Testis (tissue), 2 donors: ENCODE measurements at regions not wholly inside any gene's neighbourhood (a gene's known extent, or its start where the extent isn't known, plus 50 kb on each side); places are given as distances from the start of the nearest gene placed in this dataset.

ENCODE experiments used
- DNase-seq: peaks from one replicate; pipeline ENCODE4 v3.0.0-alpha.2; 2019
- H3K27ac ChIP-seq, 2 donors: fragments of 200-600 bp; sonication (generic); one replicate each; pipeline ENCODE4 v1.5.1; 2019
- H3K27me3 ChIP-seq: fragments of 200-600 bp; sonication (generic); one replicate; pipeline ENCODE4 v1.5.1; 2019
- H3K36me3 ChIP-seq: fragments of 200-600 bp; sonication (generic); one replicate; pipeline ENCODE4 v1.5.1; 2017; ENCODE audit warnings: low read depth; ENCODE audit errors: missing control alignments
- H3K4me1 ChIP-seq: fragments of 200-600 bp; sonication (generic); one replicate; pipeline ENCODE4 v1.5.1; 2019
- H3K4me3 ChIP-seq, 2 donors: fragments of 200-600 bp; sonication (generic); one replicate each; pipeline ENCODE4 v1.5.1; 2017 to 2019
- H3K9me3 ChIP-seq: fragments of 200-600 bp; sonication (generic); one replicate; pipeline ENCODE4 v1.5.1; 2017
- POLR2A ChIP-seq: fragments of 450-650 bp; IDR thresholded peaks from one replicate; pipeline ENCODE4 v1.6.1; 2017; ENCODE audit warnings: antibody characterized with exemption, mild to moderate bottlenecking, moderate library complexity
- WGBS, 2 donors: methylation state at CpG; one replicate each; pipeline ENCODE4 v1.1.5; 2018; 5-methylcytosine and 5-hydroxymethylcytosine counted together
- intact Hi-C: fragments of 100-400 bp; cut with DNase I; formaldehyde crosslinking; loops from one replicate; pipeline ENCODE4 v1.15.1; 2023; ENCODE audit warnings: low total_unique reads
- TF ChIP-seq, protein P1 (sequence below), 3 experiments: fragments of 450-650 bp in 2 of 3; fragments of 200-600 bp in 1 of 3; sonication (generic) in 1 of 3; IDR thresholded peaks; one replicate each; pipeline ENCODE4 v1.5.1; 2016 to 2019; ENCODE audit warnings: antibody characterized with exemption in 3 of 3, mild to moderate bottlenecking in 2 of 3, moderate library complexity in 1 of 3

DNA sequence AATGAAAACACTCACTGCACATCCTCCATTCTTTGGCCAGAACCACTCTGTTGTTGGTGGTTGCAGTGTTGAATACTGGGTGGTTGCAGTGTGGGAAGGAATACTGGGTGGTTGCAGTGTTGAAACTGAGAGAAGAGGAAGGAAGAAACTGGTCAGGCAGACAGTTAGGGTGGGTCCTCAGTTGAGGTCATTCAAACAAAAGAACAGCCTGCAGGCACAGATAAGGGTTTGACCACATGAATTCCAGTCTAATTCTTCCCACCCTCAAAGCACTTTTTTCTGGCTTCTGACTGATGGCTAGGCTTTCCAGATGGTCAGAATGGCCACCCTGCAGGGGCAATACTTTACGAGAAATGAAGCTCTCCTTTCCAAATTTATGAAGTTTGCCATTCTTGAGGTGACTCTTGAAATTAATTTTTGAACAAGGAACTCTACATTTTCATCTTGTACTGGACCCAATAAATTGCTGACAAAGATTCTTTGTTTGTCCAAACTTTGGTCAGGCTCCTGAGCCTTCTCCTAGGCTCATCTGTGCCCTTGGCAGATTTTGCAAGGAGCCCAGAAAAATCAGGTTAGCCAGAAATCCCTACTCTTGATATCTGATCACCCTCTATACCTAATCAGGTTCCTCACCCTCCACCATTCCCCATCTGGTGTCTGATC lies 596.6 kb upstream of the CDH5 start:
- H3K27ac ChIP-seq = no peak overlapping the region
- no peak overlapping the region for H3K4me3 ChIP-seq
- intact Hi-C loops = no loop called here
- WGBS, 2 donors = 97 to 100% methylated on average over 1 of the region's 1 CpG
- no peak for TF ChIP-seq POLR2A
- TF ChIP-seq, protein P1, sequence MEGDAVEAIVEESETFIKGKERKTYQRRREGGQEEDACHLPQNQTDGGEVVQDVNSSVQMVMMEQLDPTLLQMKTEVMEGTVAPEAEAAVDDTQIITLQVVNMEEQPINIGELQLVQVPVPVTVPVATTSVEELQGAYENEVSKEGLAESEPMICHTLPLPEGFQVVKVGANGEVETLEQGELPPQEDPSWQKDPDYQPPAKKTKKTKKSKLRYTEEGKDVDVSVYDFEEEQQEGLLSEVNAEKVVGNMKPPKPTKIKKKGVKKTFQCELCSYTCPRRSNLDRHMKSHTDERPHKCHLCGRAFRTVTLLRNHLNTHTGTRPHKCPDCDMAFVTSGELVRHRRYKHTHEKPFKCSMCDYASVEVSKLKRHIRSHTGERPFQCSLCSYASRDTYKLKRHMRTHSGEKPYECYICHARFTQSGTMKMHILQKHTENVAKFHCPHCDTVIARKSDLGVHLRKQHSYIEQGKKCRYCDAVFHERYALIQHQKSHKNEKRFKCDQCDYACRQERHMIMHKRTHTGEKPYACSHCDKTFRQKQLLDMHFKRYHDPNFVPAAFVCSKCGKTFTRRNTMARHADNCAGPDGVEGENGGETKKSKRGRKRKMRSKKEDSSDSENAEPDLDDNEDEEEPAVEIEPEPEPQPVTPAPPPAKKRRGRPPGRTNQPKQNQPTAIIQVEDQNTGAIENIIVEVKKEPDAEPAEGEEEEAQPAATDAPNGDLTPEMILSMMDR (IDR thresholded peaks at IDR 0.05) = no peak
- H3K9me3 ChIP-seq = no peaks in the 10 kb centered on the region
- no peak for DNase-seq
- H3K4me1 ChIP-seq = no peaks in the 10 kb centered on the region
- no peaks in the 10 kb centered on the region for H3K36me3 ChIP-seq
- H3K27me3 ChIP-seq = no peaks in the 10 kb centered on the region

DNA sequence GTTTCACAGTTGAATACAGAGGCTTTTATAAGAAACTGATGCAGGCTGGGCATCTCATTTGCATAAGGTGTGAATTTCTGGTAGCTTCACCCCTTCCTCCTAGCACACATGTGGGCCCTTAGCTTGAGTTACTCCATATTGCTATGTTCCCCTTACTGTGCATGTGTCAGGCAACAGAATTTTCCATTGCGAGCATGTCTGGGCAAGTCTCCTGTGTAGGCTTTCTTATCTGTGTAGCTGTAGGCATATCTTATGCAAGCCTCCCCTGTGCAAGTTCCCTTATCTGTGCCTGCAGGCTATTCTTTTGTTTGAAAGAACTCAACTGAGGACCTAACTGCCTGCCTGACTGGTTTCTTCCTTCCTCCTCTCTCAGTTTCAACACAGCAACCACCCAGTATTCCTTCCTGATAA lies 597.4 kb upstream of the CDH5 start:
- intact Hi-C loops = no loop called here
- no peak for TF ChIP-seq POLR2A
- TF ChIP-seq, protein P1 (IDR thresholded peaks at IDR 0.05) = no peak
- no peaks in the 10 kb centered on the region for H3K9me3 ChIP-seq
- DNase-seq = peak; percentile 27
- H3K4me1 ChIP-seq = no peaks in the 10 kb centered on the region
- no peak overlapping the region for H3K27ac ChIP-seq
- WGBS, 2 donors = 58 to 60% methylated on average over 1 of the region's 1 CpG
- no peaks in the 10 kb centered on the region for H3K27me3 ChIP-seq
- no peak overlapping the region for H3K4me3 ChIP-seq
- H3K36me3 ChIP-seq = no peaks in the 10 kb centered on the region

DNA sequence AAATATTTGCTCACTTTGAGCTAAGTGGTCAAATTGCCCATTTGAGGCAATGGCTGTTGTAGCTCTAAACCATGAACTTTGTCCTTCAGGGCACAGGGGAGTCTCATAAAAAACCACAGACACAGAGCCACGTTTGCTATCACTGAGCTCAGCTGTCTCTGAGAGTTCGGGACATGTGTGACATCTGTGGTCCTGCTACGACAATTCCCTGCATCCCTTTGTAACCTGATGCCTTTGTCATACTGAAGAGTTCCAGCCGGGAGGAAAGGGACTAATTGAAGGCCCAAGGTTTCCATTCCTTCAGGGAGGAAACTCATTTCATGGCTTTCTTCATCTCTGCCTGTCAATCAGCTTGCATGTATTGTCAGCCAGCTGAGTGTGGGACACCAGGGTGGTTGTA lies 599.4 kb upstream of the CDH5 start:
- no peak for DNase-seq
- Histone ChIP-seq H3K9me3 (no peaks in the 10 kb centered on the region), H3K27me3 (no peaks in the 10 kb centered on the region), H3K4me1 (no peaks in the 10 kb centered on the region), H3K27ac (no peak overlapping the region), H3K36me3 (no peaks in the 10 kb centered on the region), H3K4me3 (no peak overlapping the region)
- intact Hi-C loops = no loop called here
- WGBS, 2 donors = 82% methylated on average over 4 of the region's 4 CpGs
- TF ChIP-seq, protein P1 (IDR thresholded peaks at IDR 0.05) = no peak
- TF ChIP-seq POLR2A = no peak

DNA sequence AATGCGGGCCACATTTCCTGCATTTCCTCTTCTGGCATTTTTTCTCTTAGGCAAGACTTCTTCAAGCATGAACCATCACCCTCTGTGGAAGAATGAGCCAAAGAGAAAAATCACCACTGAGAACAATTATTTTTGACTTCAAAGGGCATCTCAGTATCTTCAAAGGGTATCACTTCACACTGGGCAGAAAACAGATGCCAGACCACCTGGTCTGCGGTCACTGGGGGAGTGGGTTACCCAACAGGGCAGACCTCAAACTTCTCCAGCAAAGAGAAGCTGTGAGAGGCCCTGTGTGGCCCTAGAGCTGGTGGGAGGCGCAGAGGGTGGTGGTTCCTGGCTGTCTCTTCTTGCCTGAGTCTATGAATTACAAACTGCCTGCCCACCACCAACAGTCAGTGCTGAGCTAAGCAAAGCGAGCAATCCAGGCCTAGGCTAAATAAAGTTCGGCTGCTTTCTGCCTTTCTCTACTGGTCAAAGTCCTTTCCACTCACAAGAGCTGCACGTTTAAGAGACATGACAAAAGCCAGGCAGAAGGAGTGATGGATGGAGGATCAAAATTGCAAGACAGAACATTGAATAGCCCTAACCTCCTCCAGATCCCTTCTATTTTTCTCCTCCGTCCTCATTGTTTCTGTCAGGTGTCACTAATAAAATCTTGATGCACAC lies 602.7 kb upstream of the CDH5 start:
- Histone ChIP-seq H3K36me3 (no peaks in the 10 kb centered on the region), H3K27me3 (no peaks in the 10 kb centered on the region), H3K4me1 (no peaks in the 10 kb centered on the region), H3K4me3 (no peak overlapping the region), H3K27ac (no peak overlapping the region), H3K9me3 (no peaks in the 10 kb centered on the region)
- DNase-seq = no peak
- intact Hi-C loops = no loop called here
- no peak for TF ChIP-seq POLR2A
- TF ChIP-seq, protein P1 (IDR thresholded peaks at IDR 0.05) = no peak
- WGBS, 2 donors = 90 to 95% methylated on average over 7 of the region's 7 CpGs

DNA sequence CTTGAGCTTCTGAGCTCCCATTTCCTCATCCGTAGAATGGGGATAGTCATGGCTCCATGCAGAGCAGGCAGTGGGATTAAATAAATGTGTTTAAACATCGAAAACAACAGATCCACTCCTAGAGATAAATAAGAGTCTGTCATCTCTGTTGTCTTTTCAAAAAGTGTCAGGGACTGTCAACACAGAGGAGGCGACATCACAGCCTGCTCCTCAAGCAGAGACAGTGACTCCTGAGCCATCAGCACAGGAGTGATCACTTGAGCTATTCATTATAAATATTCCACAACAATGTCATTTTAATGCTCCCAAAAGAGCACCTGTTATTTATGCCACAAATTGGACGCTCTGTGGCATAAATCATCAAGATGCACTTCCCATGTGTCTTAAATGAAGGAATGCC lies 605.6 kb upstream of the CDH5 start:
- TF ChIP-seq POLR2A = no peak
- TF ChIP-seq, protein P1 (IDR thresholded peaks at IDR 0.05) = no peak
- WGBS, 2 donors = 81 to 93% methylated on average over 4 of the region's 4 CpGs
- intact Hi-C loops = no loop called here

More for the DNA sequence above, 605.6 kb upstream of the CDH5 start:
- Histone ChIP-seq H3K27me3 (no peaks in the 10 kb centered on the region), H3K36me3 (no peaks in the 10 kb centered on the region), H3K4me1 (no peaks in the 10 kb centered on the region), H3K9me3 (no peaks in the 10 kb centered on the region), H3K27ac (no peak overlapping the region), H3K4me3 (no peak overlapping the region)
- DNase-seq = no peak
